SU-DHL-6 (cell line): ENCODE measurements at regions not wholly inside any gene's neighbourhood (a gene's known extent, or its start where the extent isn't known, plus 50 kb on each side); places are given as distances from the start of the nearest gene placed in this dataset.

Source experiments
- EZH2phosphoT487 ChIP-seq: fragments of 200-600 bp; sonication (generic), shearing (Covaris generic); conservative IDR thresholded peaks from 2 replicates; pipeline ENCODE4 v1.6.1; 2018; ENCODE audit warnings: mild to moderate bottlenecking, antibody characterized with exemption, low read length, moderate library complexity, mixed read lengths
- TF ChIP-seq, protein P1 (sequence below): fragments of 200-600 bp; sonication (generic); IDR thresholded peaks from one replicate; pipeline ENCODE4 v1.5.1; 2017; ENCODE audit warnings: antibody characterized with exemption, mild to moderate bottlenecking, low read length, moderate library complexity; ENCODE audit not compliant: insufficient read depth, poor library complexity, severe bottlenecking

DNA sequence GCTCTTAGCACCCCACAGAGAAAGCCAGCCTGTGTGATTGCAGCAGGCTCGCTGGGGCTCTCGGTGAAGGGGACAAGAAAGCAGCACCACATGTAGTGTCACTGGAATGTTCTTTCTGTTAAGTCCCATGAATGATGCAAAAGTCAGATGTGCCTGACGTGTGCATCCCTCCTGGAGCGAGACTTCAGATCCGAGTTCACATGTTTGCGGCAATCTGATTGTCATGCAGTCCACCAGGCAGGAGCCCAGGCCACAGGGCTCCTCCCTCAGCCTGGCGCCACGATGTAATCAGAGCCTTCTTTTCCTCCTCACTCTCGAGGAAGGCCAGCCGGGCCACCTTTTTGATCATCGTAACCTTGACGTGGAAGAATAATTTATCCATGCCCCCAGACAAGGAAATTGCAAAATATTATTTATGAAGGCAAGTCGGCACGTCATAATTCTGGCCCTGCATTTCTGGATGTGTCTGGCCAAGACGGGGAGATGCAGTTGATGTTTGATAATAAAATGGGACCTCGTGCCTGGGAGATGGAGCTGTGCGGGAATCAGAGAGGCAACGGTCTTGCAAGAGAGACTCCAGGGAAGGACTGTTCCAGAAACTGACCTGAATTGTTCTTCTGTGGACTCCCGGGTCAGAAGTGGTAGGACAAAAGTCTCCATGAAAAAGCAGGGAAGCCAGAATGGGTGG, 214.6 kb downstream of the PHETA1 start:
- TF ChIP-seq, protein P1, sequence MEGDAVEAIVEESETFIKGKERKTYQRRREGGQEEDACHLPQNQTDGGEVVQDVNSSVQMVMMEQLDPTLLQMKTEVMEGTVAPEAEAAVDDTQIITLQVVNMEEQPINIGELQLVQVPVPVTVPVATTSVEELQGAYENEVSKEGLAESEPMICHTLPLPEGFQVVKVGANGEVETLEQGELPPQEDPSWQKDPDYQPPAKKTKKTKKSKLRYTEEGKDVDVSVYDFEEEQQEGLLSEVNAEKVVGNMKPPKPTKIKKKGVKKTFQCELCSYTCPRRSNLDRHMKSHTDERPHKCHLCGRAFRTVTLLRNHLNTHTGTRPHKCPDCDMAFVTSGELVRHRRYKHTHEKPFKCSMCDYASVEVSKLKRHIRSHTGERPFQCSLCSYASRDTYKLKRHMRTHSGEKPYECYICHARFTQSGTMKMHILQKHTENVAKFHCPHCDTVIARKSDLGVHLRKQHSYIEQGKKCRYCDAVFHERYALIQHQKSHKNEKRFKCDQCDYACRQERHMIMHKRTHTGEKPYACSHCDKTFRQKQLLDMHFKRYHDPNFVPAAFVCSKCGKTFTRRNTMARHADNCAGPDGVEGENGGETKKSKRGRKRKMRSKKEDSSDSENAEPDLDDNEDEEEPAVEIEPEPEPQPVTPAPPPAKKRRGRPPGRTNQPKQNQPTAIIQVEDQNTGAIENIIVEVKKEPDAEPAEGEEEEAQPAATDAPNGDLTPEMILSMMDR: no peak
- TF ChIP-seq EZH2phosphoT487: no peak
